ENCODE measurements at regions not wholly inside any gene's neighbourhood (a gene's known extent, or its start where the extent isn't known, plus 50 kb on each side); places are given as distances from the start of the nearest gene placed in this dataset.

DNA sequence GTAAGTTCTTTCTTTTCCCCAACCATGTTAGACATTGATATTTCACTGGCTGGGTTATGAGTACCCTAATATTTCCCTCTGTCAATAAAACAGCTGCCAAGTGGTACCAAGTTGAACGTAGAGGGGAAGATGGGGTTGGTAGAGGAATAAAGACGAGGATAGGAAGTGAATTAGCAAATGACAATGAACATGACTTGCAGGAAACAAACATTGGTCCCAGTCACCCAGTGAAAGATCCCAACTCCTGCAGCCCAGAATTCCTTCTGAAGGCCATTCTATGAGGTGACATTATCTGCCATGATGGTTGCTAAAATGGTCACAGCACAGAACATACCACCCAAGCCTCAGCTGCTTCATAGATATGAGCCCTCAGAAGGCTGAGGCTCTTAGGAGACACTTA is 159.0 kb upstream of the CTNNB1 start:
- TF ChIP-seq POLR2AphosphoS5 (IDR thresholded peaks at IDR 0.05; ENCODE audit: low read depth, low read length): no peak
- no peak for TF ChIP-seq FOXP2 (optimal IDR thresholded peaks at IDR 0.05; ENCODE audit: borderline replicate concordance, extremely low read depth, extremely low read length, insufficient read depth)
- no peak for TF ChIP-seq SIN3A (IDR thresholded peaks at IDR 0.05; ENCODE audit: borderline replicate concordance, insufficient read depth, low read length)
- no peak for TF ChIP-seq TAF1 (IDR thresholded peaks at IDR 0.05; ENCODE audit: borderline replicate concordance, insufficient read depth, low read length)

All from PFSK-1 (cell line).